Testis (tissue), 2 donors: ENCODE measurements at regions not wholly inside any gene's neighbourhood (a gene's known extent, or its start where the extent isn't known, plus 50 kb on each side); places are given as distances from the start of the nearest gene placed in this dataset.

Experiments
- CTCF ChIP-seq, 3 experiments: fragments of 450-650 bp in 2 of 3; fragments of 200-600 bp in 1 of 3; sonication (generic) in 1 of 3; IDR thresholded peaks; one replicate each; pipeline ENCODE4 v1.5.1; 2016 to 2019; ENCODE audit warnings: antibody characterized with exemption in 3 of 3, mild to moderate bottlenecking in 2 of 3, moderate library complexity in 1 of 3
- POLR2A ChIP-seq: fragments of 450-650 bp; IDR thresholded peaks from one replicate; pipeline ENCODE4 v1.6.1; 2017; ENCODE audit warnings: antibody characterized with exemption, mild to moderate bottlenecking, moderate library complexity

- TF ChIP-seq CTCF (IDR thresholded peaks at IDR 0.05) (no peak), POLR2A (no peak)
Measured at GRCh38 chr13:89827552-89827951, 1519.9 kb upstream of the MIR17HG start.
